HG03558 (cell line): ENCODE measurements at regions not wholly inside any gene's neighbourhood (a gene's known extent, or its start where the extent isn't known, plus 50 kb on each side); places are given as distances from the start of the nearest gene placed in this dataset.

Source experiments
- ATAC-seq: cut with Tn5 transposase; IDR thresholded peaks from one replicate; pipeline ENCODE4 v1.9.1; 2021; ENCODE audit warnings: moderate number of reproducible peaks; ENCODE audit not compliant: unreplicated experiment; ENCODE audit errors: extremely low read depth

- ATAC-seq, result no peak
Measured at GRCh38 chr5:121164632-121165031, 687.0 kb upstream of the FTMT start.

GRCh38 chr5:121171361-121171760 lies 680.3 kb upstream of the FTMT start:
- ATAC-seq, result no peak

GRCh38 chr5:121171834-121172233 lies 679.8 kb upstream of the FTMT start:
- ATAC-seq, result no peak

GRCh38 chr5:121174351-121174750 lies 677.3 kb upstream of the FTMT start:
- no peak for ATAC-seq

GRCh38 chr5:121175986-121176385 lies 675.7 kb upstream of the FTMT start:
- ATAC-seq, result no peak

- ATAC-seq, result no peak
Measured at GRCh38 chr5:121182788-121183490, 668.7 kb upstream of the FTMT start.

GRCh38 chr5:121188849-121189248 lies 662.8 kb upstream of the FTMT start:
- ATAC-seq, result no peak

GRCh38 chr5:121189342-121190305 lies 662.1 kb upstream of the FTMT start:
- no peak for ATAC-seq

- ATAC-seq, result no peak
Measured at GRCh38 chr5:121199216-121199999, 652.3 kb upstream of the FTMT start.

- ATAC-seq, result no peak
Measured at GRCh38 chr5:121218086-121218485, 633.6 kb upstream of the FTMT start.

GRCh38 chr5:121221483-121221882 lies 630.2 kb upstream of the FTMT start:
- ATAC-seq, result no peak

GRCh38 chr5:121226765-121227164 lies 624.9 kb upstream of the FTMT start:
- ATAC-seq, result no peak

- ATAC-seq, result no peak
Measured at GRCh38 chr5:121239951-121240350, 611.7 kb upstream of the FTMT start.

- no peak for ATAC-seq
Measured at GRCh38 chr5:121246971-121247370, 604.7 kb upstream of the FTMT start.

GRCh38 chr5:121251954-121252353 lies 599.7 kb upstream of the FTMT start:
- no peak for ATAC-seq

- no peak for ATAC-seq
Measured at GRCh38 chr5:121257621-121258020, 594.1 kb upstream of the FTMT start.

GRCh38 chr5:121263456-121263855 lies 588.2 kb upstream of the FTMT start:
- no peak for ATAC-seq

- no peak for ATAC-seq
Measured at GRCh38 chr5:121264605-121265004, 587.1 kb upstream of the FTMT start.

- ATAC-seq, result no peak
Measured at GRCh38 chr5:121271546-121271945, 580.1 kb upstream of the FTMT start.

GRCh38 chr5:121273833-121274433 lies 577.7 kb upstream of the FTMT start:
- no peak for ATAC-seq
